Breast epithelium (tissue), 3 donors: ENCODE measurements at regions not wholly inside any gene's neighbourhood (a gene's known extent, or its start where the extent isn't known, plus 50 kb on each side); places are given as distances from the start of the nearest gene placed in this dataset.

Source experiments
- POLR2A ChIP-seq: fragments of 450-650 bp; IDR thresholded peaks from one replicate; pipeline ENCODE4 v1.6.1; 2016; ENCODE audit warnings: antibody characterized with exemption, mild to moderate bottlenecking, moderate library complexity
- POLR2AphosphoS5 ChIP-seq, 3 donors: sonication (generic); formaldehyde crosslinking; IDR thresholded peaks; one replicate each; pipeline ENCODE4 v1.6.1; 2017; ENCODE audit warnings: antibody characterized with exemption in 3 of 3
- TF ChIP-seq, protein P1 (sequence below), 3 donors: fragments of 450-650 bp; IDR thresholded peaks; one replicate each; pipeline ENCODE4 v1.5.1; 2016 to 2017; ENCODE audit warnings: antibody characterized with exemption in 3 of 3, mild to moderate bottlenecking in 3 of 3, moderate library complexity in 3 of 3

DNA sequence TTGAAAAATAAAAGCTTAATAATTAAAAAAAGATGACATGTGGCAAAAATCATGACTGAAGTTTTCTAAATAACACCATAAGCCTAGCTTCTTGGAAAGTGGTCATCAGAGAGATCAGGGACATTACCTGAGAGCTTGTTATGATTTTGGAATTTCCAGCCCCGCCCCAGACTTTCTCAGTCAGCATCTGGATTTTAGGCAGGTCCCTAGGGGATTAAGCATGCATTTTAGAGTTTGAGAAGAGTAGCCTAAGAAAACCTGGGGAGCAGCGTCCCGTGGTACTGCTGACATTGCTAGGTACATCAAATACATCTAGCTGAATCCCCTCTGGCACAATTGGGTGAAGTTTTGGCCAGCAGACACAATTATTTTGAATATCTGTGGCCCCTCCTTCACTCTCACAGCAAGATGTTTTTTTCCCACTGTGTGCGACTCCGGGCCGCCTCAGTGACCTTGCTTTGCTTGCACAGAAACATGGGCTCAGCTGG is 58.7 kb upstream of the MEF2A start:
- TF ChIP-seq, protein P1, sequence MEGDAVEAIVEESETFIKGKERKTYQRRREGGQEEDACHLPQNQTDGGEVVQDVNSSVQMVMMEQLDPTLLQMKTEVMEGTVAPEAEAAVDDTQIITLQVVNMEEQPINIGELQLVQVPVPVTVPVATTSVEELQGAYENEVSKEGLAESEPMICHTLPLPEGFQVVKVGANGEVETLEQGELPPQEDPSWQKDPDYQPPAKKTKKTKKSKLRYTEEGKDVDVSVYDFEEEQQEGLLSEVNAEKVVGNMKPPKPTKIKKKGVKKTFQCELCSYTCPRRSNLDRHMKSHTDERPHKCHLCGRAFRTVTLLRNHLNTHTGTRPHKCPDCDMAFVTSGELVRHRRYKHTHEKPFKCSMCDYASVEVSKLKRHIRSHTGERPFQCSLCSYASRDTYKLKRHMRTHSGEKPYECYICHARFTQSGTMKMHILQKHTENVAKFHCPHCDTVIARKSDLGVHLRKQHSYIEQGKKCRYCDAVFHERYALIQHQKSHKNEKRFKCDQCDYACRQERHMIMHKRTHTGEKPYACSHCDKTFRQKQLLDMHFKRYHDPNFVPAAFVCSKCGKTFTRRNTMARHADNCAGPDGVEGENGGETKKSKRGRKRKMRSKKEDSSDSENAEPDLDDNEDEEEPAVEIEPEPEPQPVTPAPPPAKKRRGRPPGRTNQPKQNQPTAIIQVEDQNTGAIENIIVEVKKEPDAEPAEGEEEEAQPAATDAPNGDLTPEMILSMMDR (IDR thresholded peaks at IDR 0.05), result no peak
- no peak for TF ChIP-seq POLR2AphosphoS5 (IDR thresholded peaks at IDR 0.05)
- TF ChIP-seq POLR2A, result no peak
